Esophagus squamous epithelium (tissue), 5 donors: ENCODE measurements at regions not wholly inside any gene's neighbourhood (a gene's known extent, or its start where the extent isn't known, plus 50 kb on each side); places are given as distances from the start of the nearest gene placed in this dataset.

ENCODE experiments used
- DNase-seq: peaks from one replicate; lab custom pipeline; 2025; lab: John Stamatoyannopoulos, UW
- H3K27ac ChIP-seq, 4 donors: fragments of 200-600 bp; sonication (generic); one replicate each; pipeline ENCODE4 v1.5.1; 2016 to 2019; ENCODE audit warnings: mild to moderate bottlenecking in 1 of 4
- H3K27me3 ChIP-seq, 4 donors: fragments of 200-600 bp; sonication (generic); 1 replicate in 3 of 4; 2 replicates in 1 of 4; pipeline versions ENCODE4 v1.5.1 to v1.6.0; 2017 to 2021; ENCODE audit warnings: antibody characterized with exemption in 1 of 4
- H3K36me3 ChIP-seq, 3 donors: fragments of 200-600 bp; sonication (generic); one replicate each; pipeline ENCODE4 v1.5.1; 2016 to 2019
- H3K4me1 ChIP-seq, 3 donors: fragments of 200-600 bp; sonication (generic); one replicate each; pipeline ENCODE4 v1.5.1; 2017 to 2019
- H3K4me3 ChIP-seq, 4 donors: fragments of 200-600 bp; sonication (generic); 1 replicate in 3 of 4; 2 replicates in 1 of 4; pipeline ENCODE4 v1.5.1; 2016 to 2019; ENCODE audit warnings: mild to moderate bottlenecking in 2 of 4, moderate library complexity in 1 of 4
- H3K9me3 ChIP-seq, 3 donors: fragments of 200-600 bp; sonication (generic); one replicate each; pipeline ENCODE4 v1.5.1; 2016 to 2019
- POLR2A ChIP-seq, 4 donors: fragments of 450-650 bp; IDR thresholded peaks; one replicate each; pipeline ENCODE4 v1.6.1; 2017; ENCODE audit warnings: antibody characterized with exemption in 4 of 4, mild to moderate bottlenecking in 4 of 4, moderate library complexity in 3 of 4
- WGBS, 2 donors: methylation state at CpG; one replicate each; pipeline ENCODE4 v1.1.5; 2018; 5-methylcytosine and 5-hydroxymethylcytosine counted together
- intact Hi-C: fragments of 100-400 bp; cut with DNase I; formaldehyde crosslinking; loops from one replicate; pipeline ENCODE4 v1.15.0; 2022
- TF ChIP-seq, protein P1 (sequence below), 6 experiments: fragments of 450-650 bp in 4 of 6; fragments of 200-600 bp in 2 of 6; sonication (generic) in 2 of 6; IDR thresholded peaks; one replicate each; pipeline ENCODE4 v1.5.1; 2016 to 2019; ENCODE audit warnings: antibody characterized with exemption in 6 of 6, mild to moderate bottlenecking in 4 of 6, moderate library complexity in 4 of 6
- donor health status: DM: yes; HTN: yes; CAD: no.

DNA sequence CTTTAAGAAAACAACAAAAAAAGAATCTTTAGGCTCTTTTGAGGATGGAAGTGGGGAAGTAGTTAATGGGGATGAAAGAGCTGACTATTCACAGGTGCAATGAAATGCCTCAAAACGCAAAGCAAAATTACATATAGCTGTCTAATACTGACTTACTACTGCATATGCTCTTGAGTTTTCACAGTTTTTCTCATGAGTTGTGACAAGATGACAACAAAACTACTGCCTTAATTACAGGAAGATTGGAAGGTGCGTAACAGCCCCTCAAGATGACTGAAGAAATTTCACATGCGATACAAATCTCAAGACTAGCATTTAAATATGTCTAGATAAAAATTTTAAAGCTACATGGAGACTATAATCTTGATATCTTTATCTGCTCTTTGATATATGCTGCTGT, 547.8 kb upstream of the POU3F2 start:
- WGBS, 2 donors, result 86 to 90% methylated on average over 3 of the region's 3 CpGs
- H3K27ac ChIP-seq, result no peak overlapping the region
- no peaks in the 10 kb centered on the region for H3K27me3 ChIP-seq
- intact Hi-C loops, result no loop called here
- TF ChIP-seq POLR2A (IDR thresholded peaks at IDR 0.05), result no peak
- TF ChIP-seq, protein P1, sequence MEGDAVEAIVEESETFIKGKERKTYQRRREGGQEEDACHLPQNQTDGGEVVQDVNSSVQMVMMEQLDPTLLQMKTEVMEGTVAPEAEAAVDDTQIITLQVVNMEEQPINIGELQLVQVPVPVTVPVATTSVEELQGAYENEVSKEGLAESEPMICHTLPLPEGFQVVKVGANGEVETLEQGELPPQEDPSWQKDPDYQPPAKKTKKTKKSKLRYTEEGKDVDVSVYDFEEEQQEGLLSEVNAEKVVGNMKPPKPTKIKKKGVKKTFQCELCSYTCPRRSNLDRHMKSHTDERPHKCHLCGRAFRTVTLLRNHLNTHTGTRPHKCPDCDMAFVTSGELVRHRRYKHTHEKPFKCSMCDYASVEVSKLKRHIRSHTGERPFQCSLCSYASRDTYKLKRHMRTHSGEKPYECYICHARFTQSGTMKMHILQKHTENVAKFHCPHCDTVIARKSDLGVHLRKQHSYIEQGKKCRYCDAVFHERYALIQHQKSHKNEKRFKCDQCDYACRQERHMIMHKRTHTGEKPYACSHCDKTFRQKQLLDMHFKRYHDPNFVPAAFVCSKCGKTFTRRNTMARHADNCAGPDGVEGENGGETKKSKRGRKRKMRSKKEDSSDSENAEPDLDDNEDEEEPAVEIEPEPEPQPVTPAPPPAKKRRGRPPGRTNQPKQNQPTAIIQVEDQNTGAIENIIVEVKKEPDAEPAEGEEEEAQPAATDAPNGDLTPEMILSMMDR (IDR thresholded peaks at IDR 0.05), result no peak
- H3K9me3 ChIP-seq, result no peaks in the 10 kb centered on the region
- no peak overlapping the region for H3K4me3 ChIP-seq
- H3K4me1 ChIP-seq, result no peaks in the 10 kb centered on the region
- DNase-seq, result no peak
- no peaks in the 10 kb centered on the region for H3K36me3 ChIP-seq

DNA sequence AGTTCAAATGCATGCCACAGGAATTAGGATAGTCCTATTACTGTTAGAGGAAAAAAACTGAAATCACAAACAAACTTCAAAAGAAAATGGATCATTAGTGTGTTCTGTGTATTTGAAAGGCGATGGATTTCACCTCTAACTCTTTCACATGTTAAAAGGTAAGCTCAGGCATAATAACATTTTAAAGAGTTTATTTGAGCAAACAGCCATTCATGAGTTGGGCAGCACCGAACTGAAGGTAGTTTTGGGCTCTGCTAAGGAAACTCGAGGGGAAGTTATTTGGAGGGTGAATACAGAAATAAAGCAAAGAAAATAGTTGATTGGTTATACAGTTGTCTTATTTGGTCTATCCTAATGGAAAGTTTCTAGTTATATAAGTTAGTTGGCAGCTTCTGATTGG, 546.5 kb upstream of the POU3F2 start:
- Histone ChIP-seq H3K27ac (no peak overlapping the region), H3K36me3 (no peaks in the 10 kb centered on the region), H3K4me1 (no peaks in the 10 kb centered on the region), H3K9me3 (no peaks in the 10 kb centered on the region), H3K27me3 (no peaks in the 10 kb centered on the region), H3K4me3 (no peak overlapping the region)
- intact Hi-C loops, result no loop called here
- TF ChIP-seq, protein P1 (IDR thresholded peaks at IDR 0.05), result no peak
- no peak for TF ChIP-seq POLR2A (IDR thresholded peaks at IDR 0.05)
- 67 to 74% methylated on average over 3 of the region's 3 CpGs for WGBS, 2 donors
- no peak for DNase-seq

DNA sequence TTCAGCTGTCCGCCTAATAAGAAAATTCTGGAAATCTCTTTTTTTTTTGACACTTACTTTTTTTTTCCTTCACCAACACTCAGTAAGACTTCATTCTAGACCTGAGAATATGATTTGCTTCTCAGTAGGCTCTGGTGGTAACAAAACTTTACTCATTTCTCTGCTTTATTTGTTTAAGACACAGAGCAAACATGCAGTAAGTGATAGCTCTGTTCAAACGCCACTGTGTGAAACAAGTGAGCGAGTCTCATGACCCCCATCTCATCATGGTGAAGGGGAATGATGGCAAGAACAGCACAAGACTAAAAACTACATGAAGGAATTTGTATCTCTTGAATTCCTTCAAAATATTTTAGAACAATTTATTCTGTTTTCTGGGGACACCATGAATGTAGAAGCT, 541.6 kb upstream of the POU3F2 start:
- WGBS, 2 donors, result 40 to 49% methylated on average over 3 of the region's 3 CpGs
- TF ChIP-seq, protein P1 (IDR thresholded peaks at IDR 0.05), result no peak
- TF ChIP-seq POLR2A (IDR thresholded peaks at IDR 0.05), result no peak

DNA sequence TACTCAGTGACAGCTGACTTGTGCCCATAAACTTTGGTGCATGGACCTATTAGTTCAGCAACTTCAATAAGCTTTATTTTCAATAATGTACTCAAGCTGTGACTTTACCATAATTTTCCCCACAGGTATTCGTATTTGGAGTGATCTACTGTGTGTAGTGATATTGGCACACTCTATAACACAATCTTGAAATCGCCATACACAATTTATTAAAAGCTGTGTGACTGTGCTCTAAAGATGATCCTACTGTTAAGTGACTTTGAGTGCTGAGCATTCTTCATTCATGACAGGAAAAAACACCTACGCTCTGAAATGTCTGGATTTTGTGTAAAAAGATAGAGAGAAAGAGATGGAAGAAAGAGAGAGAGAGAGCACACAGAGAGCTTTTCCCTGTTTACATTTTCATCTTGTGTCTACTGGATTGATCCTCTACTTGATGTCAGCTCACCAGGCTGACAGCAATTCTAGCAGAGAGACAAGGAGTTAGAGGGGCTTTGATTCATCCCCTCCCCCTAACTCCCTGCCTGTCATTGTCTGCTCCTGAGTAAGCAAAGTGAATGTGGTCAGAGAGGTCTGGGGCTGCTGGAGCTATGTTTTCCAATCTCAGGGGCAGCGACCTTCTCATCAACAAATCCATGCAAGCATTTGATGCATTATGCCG, 538.7 kb upstream of the POU3F2 start:
- H3K27me3 ChIP-seq, result no peaks in the 10 kb centered on the region
- H3K27ac ChIP-seq, result no peak overlapping the region
- WGBS, 2 donors, result 32 to 40% methylated on average over 5 of the region's 5 CpGs
- DNase-seq, result no peak
- no peaks in the 10 kb centered on the region for H3K36me3 ChIP-seq
- H3K4me3 ChIP-seq, result no peak overlapping the region
- no peaks in the 10 kb centered on the region for H3K4me1 ChIP-seq
- intact Hi-C loops, result no loop called here
- no peak for TF ChIP-seq POLR2A (IDR thresholded peaks at IDR 0.05)
- TF ChIP-seq, protein P1 (IDR thresholded peaks at IDR 0.05), result no peak
- H3K9me3 ChIP-seq, result no peaks in the 10 kb centered on the region

More for the DNA sequence above, 541.6 kb upstream of the POU3F2 start:
- Histone ChIP-seq H3K4me1 (no peaks in the 10 kb centered on the region), H3K27me3 (no peaks in the 10 kb centered on the region), H3K36me3 (no peaks in the 10 kb centered on the region), H3K9me3 (no peaks in the 10 kb centered on the region), H3K4me3 (no peak overlapping the region), H3K27ac (no peak overlapping the region)
- DNase-seq, result no peak
- intact Hi-C loops, result no loop called here

DNA sequence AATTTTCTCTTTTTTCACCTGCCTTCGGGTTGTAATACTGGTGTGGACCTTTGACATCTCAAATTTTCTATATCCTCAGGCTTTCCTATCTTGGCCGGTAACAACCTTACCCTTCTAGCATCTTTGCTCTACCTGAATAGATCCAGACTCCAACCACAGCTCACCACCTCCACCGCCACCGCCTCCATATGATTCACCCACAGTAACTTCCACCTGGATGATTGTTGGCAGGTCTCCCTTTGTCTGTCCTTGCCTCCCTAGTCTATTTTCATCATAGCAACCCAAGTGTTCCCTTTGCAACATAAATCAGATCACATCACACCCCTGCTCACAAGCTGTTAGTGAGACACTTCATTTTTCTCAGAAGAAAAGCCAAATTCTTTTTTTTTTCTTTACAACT, 525.8 kb upstream of the POU3F2 start:
- Histone ChIP-seq H3K27ac (no peak overlapping the region), H3K27me3 (no peaks in the 10 kb centered on the region), H3K4me1 (no peaks in the 10 kb centered on the region), H3K36me3 (no peaks in the 10 kb centered on the region), H3K4me3 (no peak overlapping the region), H3K9me3 (peaks cover 0 to 8% (median 0%) of the 10 kb centered on the region in 3 donors)
- DNase-seq, result no peak
- TF ChIP-seq, protein P1 (IDR thresholded peaks at IDR 0.05), result no peak
- no peak for TF ChIP-seq POLR2A (IDR thresholded peaks at IDR 0.05)
- 79 to 86% methylated on average over 4 of the region's 4 CpGs for WGBS, 2 donors
- intact Hi-C loops, result no loop called here
